ENCODE measurements at regions not wholly inside any gene's neighbourhood (a gene's known extent, or its start where the extent isn't known, plus 50 kb on each side); places are given as distances from the start of the nearest gene placed in this dataset.

DNA sequence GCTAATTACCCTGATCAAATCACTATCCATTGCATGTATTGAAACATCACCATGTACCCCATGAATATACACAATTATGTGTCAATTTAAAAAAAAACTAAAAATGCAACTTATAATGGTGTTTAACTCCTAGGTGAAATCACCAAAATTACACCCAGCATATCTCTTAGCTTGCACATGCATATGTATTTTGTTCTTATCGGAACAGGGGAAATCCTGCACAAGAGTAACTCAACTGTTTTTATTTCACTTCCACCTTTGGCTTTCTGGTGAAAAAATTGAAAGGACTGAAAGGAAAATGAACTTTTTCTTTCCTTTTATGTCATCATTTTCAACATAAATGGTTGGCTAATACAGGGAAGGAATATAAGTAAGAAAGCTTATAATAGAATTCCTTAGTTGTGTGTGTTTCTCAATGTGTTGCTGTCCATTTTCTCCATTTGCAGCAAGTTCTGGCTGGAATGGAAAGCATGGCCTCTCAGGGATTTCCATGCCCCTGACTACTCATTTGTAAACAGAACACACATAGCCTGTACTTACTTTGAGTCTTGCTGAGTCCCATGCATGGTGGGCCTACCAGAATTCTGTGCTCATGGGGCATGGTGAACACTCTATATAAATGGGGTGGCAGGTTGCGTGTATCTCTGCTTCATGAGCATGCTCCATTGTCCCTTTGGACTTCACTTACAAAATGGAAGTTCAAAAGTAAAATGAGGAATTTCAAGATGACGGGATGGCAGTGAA is 462.0 kb downstream of the HS3ST3B1 start:
- no peak for DNase-seq

DNA sequence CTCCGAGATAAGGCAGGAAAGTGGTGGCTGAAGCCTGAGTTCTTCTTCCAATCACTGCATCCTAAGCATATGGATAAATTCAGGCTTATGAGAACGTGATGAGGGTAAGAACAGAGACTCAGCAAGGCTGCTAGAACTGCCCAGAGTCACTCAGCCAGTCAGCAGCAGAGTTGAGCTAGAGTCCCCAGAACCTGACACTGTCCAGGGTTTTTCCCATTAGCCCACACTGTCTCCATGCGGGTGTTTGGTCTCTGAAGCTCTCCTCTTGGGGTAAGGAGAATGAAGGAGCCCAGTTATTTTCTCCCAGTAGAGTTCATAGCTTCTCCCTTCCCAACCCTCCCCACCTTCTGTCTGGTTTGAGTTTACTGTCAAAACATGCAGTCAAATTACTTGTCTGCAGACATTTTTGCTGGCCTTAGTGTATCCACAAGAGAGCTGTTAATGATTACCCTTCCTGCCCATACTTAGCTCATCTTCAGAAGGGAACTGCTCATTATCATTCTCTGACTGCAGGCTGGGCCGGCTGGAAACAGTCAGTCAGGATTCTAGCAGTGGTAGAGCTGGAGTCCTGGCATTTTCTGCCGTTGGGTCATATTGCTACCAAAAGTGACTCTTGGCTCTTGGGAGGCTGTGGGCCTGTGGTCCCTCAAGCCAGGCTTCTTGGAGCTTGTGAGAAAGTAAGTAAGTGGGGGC is 460.0 kb downstream of the HS3ST3B1 start:
- no peak for DNase-seq

DNA sequence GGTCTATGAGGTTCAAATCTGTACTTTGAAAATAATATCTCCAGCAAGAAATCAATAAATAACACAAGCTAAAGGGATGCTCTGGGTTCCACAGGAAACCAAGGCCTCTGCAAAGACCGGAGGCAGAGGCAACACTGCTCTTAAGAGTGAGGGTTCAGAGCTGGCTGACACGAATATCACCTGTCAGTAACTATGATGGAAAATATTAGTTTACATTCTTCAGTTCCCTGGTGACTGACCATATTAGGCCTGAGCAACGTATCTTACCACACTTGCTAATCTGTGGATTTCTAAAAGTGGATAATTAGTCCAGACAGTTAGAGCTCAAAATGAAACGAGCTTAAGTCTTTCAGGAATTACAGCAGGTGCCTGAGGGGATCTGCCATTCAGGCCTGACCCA is 459.3 kb downstream of the HS3ST3B1 start:
- no peak for DNase-seq

DNA sequence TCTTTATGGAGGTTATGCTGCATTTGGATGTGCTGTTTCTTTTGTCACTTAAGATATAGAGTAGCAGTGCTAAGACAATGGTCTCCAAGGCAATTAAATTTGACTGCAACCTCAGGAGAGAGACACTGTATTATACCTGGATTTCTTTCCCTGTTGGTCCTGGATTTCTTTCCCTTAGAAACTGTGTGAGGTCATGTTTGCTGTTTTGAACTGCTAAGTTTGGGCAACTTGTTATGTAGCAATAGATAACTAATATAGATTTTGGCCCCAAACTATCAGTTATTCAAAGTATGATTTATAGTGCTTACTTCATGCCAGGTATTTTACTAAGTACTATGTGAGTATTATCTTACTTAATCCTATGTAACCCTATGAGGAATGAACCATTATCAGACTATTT is 458.4 kb downstream of the HS3ST3B1 start:
- no peak for DNase-seq

DNA sequence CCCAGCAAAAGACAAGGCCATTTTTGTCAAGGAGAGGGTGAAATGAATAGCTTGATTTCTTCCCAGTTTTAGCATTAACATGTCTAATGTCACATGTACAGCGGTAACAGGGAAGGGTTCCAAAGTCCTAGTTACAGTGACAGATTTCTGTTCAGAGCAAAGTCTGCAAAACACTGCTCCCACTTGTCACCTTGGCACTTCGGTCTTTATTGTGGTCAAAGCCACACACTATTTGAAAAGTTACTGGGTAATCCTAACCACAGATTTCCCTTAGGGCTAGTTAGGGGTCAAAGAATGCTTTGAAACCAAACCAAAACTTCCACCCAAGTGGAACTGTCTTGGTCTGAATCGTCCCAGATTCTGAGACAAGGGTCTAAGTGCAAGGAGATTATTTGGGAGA is 455.6 kb downstream of the HS3ST3B1 start:
- no peak for DNase-seq

DNA sequence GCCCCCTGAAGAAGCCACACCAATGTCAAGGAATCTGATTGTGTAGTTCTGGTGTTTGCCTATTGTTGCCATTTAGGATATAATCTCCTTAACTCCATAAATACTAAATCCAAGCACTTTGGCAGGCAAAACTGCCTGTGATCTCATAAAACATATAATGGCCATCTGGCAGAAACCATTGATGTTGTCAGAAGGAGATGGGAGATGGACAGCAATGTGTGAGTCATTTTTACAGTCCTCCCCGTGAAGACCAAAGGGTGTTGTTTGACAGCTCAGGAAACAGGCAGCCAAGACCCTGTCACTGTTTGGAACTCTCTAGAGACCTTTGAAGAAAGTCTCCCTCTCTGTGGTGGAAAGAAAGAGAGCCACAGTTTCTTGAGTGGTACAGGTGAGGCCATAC is 454.1 kb downstream of the HS3ST3B1 start:
- no peak for DNase-seq

DNA sequence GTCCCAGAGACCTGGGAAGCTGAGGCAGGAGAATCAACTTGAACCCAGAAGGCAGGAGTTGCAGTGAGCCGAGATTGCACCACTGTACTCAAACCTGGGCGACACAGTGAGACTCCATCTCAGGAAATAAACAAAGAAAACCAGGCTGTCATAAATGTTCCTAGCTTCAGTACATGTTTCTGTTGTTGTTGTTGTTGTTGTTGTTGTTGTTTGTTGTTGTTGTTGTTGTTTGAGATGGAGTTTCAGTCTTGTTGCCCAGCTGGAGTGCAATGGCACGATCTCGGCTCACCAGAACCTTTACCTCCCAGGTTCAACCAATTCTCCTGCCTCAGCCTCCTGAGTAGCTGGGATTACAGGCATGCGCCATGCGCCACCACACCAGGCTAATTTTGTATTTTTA is 452.5 kb downstream of the HS3ST3B1 start:
- DNase-seq: no peak

DNA sequence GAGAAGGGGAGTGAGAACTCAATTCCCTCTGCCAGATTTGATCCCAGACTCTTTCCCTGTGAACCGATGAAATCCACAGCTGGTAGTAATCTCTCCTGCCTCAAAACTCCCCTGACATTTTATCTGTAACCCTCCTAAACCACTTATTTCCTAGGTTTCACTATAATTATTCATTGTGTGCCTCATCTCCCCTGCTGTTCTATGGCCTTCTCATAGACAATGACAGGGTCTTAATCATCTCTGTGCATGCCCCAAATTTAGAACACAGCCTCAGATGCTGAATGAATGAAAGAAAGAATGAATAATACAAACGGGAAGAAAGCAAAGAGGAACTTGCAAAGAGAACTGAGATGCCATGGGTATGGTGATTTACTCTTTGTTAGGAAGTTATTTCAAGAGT is 451.1 kb downstream of the HS3ST3B1 start:
- no peak for DNase-seq

DNA sequence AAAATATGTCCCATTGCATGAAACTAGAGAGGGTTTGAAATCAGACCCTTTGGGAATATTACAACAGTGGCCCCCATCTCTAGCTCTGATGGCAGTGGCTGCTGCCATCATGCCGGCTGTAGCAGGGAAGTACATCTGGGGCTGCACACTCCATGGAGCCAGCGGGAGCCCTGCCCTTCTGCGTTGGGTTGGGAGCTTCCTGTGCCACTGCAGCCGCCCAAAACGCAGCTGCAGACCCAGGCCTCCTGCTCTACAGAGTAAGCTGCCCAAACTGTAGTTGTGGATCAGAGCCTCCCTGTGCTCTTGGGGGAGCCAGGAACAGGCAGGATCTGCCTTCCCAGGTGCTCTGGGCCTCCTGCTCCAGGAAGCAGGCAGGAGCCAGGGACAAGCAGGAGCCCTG is 450.0 kb downstream of the HS3ST3B1 start:
- DNase-seq: no peak

DNA sequence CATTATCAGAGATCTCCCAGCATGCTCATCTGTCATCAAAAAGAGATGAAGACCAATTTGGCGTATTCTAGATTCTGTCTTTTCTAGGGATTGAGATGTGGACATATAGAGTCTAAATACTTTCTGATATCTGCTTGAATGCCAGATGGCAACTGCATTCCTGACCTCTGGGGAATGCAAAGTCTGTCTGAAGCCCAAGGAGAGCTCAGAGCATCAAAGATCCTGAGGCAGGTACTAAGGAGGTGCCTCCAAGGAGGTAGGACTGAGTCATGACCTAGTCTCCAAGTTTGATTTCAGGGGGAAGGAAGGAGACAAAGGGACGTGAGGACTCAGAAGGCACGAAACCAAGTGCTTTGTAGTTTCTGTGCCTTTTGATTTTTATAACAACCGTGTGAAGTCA is 448.4 kb downstream of the HS3ST3B1 start:
- no peak for DNase-seq

DNA sequence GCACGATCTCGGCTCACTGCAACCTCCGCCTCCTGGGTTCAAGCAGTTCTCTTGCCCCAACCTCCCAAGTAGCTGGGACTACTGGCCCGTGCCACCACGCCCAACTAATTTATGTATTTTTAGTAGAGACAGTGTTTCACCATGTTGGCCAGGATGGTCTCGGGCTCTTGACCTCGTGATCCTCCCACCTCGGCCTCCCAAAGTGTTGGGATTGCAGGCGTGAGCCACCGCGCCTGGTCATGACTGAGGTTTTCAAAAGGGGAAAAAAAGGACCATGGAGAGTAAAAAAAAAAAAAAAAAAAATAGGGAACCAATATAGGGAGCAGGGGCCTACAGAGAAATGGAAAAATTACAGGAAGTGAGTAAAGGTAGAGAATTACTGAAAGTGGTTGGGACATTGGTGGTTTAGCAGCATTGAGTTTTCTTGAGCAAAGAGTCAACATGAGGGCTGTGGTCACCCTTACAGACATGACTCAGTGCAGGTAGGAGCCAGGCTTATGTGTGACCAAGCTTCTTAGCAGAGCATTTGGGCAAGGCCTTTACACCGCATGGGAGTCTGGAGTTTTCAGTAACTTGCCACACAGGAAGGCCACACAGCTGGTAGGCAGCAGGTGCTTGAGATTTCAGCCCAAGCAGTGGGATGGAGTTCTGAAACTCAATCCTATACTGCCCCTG is 447.3 kb downstream of the HS3ST3B1 start:
- no peak for DNase-seq

DNA sequence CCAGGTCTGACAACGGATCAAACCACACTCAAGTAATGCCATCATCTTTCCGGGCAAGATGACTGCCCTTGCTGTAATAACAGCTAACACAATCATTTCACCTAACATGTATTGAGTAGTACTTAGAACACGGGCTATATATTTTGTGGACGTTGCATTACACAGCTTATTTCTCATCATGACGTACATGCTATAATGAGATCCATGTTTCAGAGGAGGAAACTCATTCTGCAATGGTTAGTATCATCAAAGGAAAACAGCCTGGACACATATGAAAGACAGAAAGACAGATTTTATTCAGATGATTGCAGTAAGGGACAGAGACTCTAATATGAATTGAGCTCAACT is 446.7 kb downstream of the HS3ST3B1 start:
- no peak for DNase-seq

DNA sequence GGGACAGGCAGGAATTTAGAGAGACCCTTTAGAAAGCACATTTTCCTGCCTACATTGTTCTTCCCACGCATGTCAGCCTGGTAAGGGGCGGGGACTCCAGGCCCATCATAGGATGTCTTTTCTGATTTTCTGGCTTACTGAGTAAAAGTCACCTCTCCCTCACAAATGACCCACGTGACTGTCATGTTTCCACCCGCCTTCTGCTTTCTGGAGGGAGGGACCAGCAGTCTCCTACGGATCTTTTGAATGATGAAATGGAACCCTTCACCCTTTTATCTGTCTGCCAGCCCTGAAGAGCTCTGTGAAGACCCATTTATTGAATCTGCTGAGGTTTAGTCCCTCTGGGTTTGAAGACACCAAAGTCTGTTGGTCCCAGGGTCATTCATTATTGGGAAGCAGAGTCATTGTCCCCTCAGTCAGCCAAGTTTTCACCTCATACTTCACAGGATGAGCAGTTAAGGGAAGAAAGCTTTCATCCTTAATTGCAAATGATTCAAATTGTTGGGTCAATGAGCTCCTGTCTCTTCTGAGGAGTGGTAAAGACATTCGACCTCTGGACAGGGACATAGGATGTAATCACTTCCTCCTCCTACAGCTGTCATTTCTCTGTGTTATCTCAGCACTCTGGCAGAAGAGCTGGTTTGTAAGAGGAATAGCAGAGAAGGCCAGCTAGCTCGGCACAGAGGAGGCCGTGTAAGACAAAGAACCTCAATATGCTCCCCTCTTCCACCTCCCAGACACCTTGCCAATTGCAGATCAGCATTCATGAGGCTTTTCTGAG is 446.1 kb downstream of the HS3ST3B1 start:
- DNase-seq: no peak

DNA sequence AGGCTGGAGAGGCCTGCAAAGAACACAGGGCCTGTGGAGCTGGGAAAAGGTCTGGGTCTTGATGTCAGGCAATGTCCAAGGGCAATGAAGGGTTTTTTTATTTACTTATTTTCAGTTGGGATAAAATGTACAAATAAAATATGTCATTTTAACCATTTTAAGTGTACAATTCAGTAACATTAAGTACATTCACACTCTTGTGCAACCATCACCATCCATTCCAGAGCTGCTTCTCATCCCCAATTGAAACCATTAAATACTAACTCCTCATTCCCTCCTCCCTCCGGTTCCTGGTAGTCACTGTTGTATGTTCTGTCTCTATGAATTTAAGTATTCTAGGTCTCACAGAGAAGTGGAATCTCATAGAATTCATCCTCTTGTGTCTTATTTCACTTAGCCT is 444.7 kb downstream of the HS3ST3B1 start:
- no peak for DNase-seq

DNA sequence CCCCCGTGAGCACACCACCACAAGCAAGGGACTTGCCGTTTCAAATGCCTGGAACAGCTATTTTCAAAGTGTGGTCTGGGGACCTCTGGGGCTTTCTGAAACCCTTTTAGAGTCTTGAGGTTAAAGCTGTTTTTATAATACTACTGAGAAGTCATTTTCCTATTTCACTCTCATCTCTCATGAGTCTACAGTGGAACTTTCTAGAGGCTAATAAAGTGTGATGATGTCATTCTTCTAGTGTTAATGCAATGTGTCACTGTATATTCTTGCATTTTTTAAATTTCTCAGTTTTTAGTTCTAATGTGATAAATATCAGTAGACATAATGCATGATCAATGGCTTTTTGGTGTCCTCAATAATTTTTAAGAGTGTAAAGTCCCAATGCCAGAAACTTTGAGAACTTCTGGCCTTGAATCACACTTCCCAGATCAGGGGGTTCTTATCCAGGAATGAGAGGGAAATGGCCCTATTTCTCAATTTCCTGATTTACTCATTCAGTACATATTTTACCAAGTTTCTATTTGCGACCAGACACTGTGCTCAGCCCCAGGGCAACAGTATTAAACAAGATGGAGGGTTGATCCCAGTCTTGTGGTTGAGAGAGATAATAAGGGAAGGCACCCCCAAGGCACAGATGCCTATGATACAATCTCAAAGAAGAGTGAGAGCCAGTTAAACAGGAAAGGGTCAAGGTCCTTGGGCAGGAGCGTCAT is 444.0 kb downstream of the HS3ST3B1 start:
- DNase-seq: no peak

DNA sequence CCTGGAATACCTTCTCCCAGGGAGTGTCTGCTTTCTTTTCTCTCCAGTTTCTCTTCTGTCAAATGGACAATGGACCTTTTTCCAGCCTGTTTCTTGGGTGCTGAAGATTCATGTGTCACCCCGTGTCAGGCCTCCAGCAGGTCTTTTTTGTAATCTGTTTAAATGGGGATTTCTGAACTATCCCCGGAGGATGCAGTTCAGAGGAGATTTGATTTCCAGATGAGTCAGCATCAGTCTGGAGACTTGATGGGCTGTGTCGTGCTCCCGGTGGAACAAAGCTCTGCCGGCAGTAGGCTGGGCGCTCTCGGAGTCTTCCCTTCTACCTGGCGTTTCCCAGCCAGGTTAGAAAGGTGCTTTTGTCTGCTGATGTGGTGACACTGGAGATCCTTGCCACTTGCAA is 440.6 kb downstream of the HS3ST3B1 start:
- DNase-seq: no peak

DNA sequence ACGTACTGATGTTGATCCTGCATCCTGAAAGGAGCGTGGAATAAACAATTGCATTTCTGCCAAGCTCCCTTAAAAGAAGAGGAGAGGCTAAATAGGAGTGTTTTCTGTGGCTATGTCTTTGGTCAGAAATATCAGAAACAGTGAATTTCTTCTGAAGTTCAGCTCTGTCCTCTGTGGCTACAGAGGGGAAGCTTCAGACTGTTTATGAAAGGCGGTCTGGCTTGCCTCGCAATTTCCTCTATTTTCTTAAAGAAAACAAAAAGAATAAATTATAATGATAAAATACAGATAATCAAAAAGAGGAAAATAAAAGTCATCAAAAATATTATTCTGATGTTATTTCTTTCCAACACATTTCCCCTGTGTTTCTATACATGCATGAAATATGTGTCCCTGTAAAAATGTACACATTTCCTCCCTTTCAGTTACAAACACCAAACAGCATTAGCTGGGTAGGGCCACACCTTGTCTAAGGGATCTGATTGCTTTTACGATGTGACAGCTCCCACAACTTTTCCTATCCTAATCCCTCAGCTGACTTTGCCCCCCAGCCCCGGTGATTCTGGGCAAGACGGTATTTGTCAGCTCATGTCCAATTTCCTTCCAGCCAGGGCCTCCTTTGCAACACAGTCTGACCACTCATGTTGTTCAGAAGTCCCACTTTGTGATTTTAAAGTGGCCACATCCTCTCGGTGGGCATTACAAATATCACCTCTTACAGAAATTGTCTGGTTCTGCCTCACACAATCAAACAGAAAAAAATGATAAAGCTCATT is 439.0 kb downstream of the HS3ST3B1 start:
- DNase-seq: no peak

DNA sequence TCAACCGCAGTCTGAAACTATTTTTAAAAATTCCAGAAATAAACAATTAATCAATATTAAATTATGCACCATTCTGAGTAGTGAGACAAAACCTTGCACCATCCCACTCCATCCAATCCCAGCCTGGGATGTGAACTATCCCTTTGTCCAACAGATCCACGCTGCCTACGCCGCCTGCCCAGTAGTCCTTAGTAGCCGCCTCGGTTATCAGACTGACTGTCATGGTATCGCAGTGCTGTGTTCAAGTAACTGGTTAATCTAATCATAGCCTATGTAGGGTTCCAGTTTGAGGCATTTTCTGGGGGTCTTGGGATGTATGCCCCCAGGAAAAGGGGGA is 437.7 kb downstream of the HS3ST3B1 start:
- no peak for DNase-seq

DNA sequence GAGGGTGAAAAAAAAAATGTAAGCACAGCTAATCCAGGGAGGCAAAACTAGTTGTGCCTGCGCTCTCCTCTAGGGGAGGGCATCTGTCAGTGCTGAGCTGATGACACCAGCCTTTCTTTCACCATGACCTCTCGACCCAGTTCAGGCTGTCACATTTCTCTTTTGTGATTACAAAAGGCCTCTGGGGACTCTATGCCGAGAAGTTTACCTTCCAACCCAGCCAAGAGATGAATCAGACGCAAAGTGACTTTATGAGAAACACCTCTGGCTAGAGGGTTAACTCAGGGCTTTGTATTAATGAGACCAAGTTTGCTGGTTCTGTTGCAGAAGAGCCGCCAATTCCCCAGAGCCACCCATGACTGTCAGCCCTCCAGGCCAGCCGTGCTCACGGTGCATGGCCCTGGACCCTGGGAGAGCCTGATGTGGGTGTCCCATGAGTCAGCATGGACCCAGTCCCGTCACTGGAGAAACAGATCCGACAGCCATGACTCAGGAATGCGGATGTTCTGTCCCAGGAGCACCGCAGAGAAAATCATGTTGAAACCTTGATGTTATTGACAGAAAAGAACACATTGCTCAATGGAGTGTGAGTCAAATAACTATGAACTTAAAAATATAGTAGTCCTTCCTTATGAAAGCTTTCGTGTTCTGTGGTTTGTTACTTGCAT is 437.2 kb downstream of the HS3ST3B1 start:
- DNase-seq: no peak

DNA sequence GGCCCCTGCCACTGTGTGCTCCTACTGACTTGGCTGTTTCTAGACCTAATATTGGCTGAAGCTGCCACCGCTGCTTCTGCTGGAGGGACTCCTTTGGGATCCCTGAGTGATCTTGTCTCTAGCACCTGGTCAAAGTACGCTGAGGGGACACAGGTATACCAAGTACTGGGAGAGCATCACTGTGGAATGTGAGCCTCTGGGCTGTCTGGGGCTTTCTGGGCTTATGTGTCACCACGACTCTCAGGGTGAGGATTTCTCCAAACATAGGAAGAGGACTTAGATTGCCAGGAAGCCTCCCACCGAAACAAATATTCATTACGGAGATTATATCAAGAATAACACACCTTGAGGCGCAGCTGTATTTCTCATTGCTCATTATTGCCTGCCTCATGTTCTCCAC is 435.8 kb downstream of the HS3ST3B1 start:
- DNase-seq: no peak

DNA sequence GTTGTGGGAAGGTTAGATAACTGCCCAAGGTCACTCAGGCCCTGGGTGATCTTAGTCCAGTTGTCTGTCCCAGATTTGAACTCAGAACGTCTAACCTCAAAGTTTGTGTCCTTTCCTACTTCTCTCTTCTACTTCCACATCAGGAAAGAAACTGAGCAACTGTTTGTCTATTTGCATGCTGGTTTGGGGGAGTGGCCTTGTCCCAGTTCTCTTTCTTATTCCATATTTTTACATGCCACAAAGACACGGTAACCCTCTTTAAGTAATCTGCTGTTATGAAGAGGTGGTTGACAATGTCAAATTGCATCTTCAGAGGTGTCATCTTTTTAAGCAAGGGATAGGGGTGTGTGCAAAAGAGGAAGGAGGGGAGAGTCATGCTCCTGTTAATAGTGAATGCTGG is 432.5 kb downstream of the HS3ST3B1 start:
- DNase-seq: no peak

Measured in right lung (tissue), 2 donors.